ENCODE measurements at regions not wholly inside any gene's neighbourhood (a gene's known extent, or its start where the extent isn't known, plus 50 kb on each side); places are given as distances from the start of the nearest gene placed in this dataset.

GRCh38 chr7:46814516-46815250, 767.2 kb downstream of the TNS3 start:
- no peaks in the 10 kb centered on the region for H3F3A ChIP-seq (replicated peaks; ENCODE audit: low read depth)
- H2AFZ ChIP-seq, result peak overlapping the region; percentile 28; the same call in 1 of the 2 replicates
- Mint-ChIP-seq H3K27ac (no peak overlapping the region), H3K9me3 (peaks cover 3% of the 10 kb centered on the region; the same call in 2 of the 3 replicates), H3K4me1 (peaks cover 6% of the 10 kb centered on the region; the same call in 2 of the 3 replicates), H3K27me3 (ENCODE audit: insufficient read depth, low read depth, poor library complexity) (peaks cover 4% of the 10 kb centered on the region), H3K4me3 (no peak overlapping the region), H3K36me3 (ENCODE audit: low read depth) (peaks cover 3% of the 10 kb centered on the region; the same call in 1 of the 3 replicates)
- H3K4me1 ChIP-seq (ENCODE audit: insufficient read depth), result no peaks in the 10 kb centered on the region
- ATAC-seq (no peak), DNase-seq (ENCODE audit: low spot score) (no peak)
- TF ChIP-seq STAT1 (IDR thresholded peaks at IDR 0.05; ENCODE audit: unreplicated experiment) (no peak), JUNB (IDR thresholded peaks at IDR 0.05; ENCODE audit: unreplicated experiment) (no peak)
- no peaks in the 10 kb centered on the region for H3K27me3 ChIP-seq (ENCODE audit: insufficient read depth)
- no peaks in the 10 kb centered on the region for H3K9me2 ChIP-seq (ENCODE audit: insufficient read depth)
- no peak overlapping the region for H3K4me2 ChIP-seq
- H3K27ac ChIP-seq (ENCODE audit: low read depth), result no peak overlapping the region
- H3K4me3 ChIP-seq, result no peak overlapping the region
- no peaks in the 10 kb centered on the region for H3K36me3 ChIP-seq (ENCODE audit: insufficient read depth)
- H4K20me1 ChIP-seq (replicated peaks; ENCODE audit: insufficient read depth), result no peaks in the 10 kb centered on the region
- no peaks in the 10 kb centered on the region for H3K79me2 ChIP-seq (replicated peaks; ENCODE audit: insufficient read depth)

GRCh38 chr7:46812101-46812675, 769.7 kb downstream of the TNS3 start:
- H3K36me3 Mint-ChIP-seq (ENCODE audit: low read depth), result no peaks in the 10 kb centered on the region
- no peak overlapping the region for H2AFZ ChIP-seq

More at GRCh38 chr7:46812101-46812675, 769.7 kb downstream of the TNS3 start:
- Mint-ChIP-seq H3K4me1 (peaks cover 6% of the 10 kb centered on the region; the same call in 2 of the 3 replicates), H3K27me3 (ENCODE audit: insufficient read depth, low read depth, poor library complexity) (peaks cover 6% of the 10 kb centered on the region), H3K9me3 (no peaks in the 10 kb centered on the region; the same call in 2 of the 3 replicates), H3K4me3 (no peak overlapping the region), H3K27ac (no peak overlapping the region)
- no peak overlapping the region for H3K4me3 ChIP-seq
- no peaks in the 10 kb centered on the region for H3K27me3 ChIP-seq (ENCODE audit: insufficient read depth)
- no peaks in the 10 kb centered on the region for H4K20me1 ChIP-seq (replicated peaks; ENCODE audit: insufficient read depth)
- no peaks in the 10 kb centered on the region for H3K36me3 ChIP-seq (ENCODE audit: insufficient read depth)
- DNase-seq (ENCODE audit: low spot score), result no peak
- no peaks in the 10 kb centered on the region for H3F3A ChIP-seq (replicated peaks; ENCODE audit: low read depth)
- H3K27ac ChIP-seq (ENCODE audit: low read depth), result no peak overlapping the region
- H3K9me2 ChIP-seq (ENCODE audit: insufficient read depth), result no peaks in the 10 kb centered on the region
- H3K79me2 ChIP-seq (replicated peaks; ENCODE audit: insufficient read depth), result no peaks in the 10 kb centered on the region
- TF ChIP-seq ETS1 (IDR thresholded peaks at IDR 0.05) (no peak), EZH2phosphoT487 (IDR thresholded peaks at IDR 0.05; ENCODE audit: unreplicated experiment) (no peak), EZH2 (IDR thresholded peaks at IDR 0.05; ENCODE audit: low read depth, unreplicated experiment) (no peak), CREB1 (CRISPR knock-in tag; IDR thresholded peaks at IDR 0.05; ENCODE audit: low read depth) (no peak), POLR2AphosphoS5 (IDR thresholded peaks at IDR 0.05; ENCODE audit: low read depth) (no peak), STAT1 (IDR thresholded peaks at IDR 0.05; ENCODE audit: unreplicated experiment) (no peak), CTCF (conservative IDR thresholded peaks at IDR 0.05; ENCODE audit: low read depth in 2 of 2) (no peak), ZNF114 (CRISPR knock-in tag; IDR thresholded peaks at IDR 0.05) (no peak), REST (IDR thresholded peaks at IDR 0.05; ENCODE audit: unreplicated experiment) (no peak)
- ATAC-seq, result no peak
- no peaks in the 10 kb centered on the region for H3K4me1 ChIP-seq (ENCODE audit: insufficient read depth)
- H3K4me2 ChIP-seq, result no peak overlapping the region
